ENCODE measurements at regions not wholly inside any gene's neighbourhood (a gene's known extent, or its start where the extent isn't known, plus 50 kb on each side); places are given as distances from the start of the nearest gene placed in this dataset.

GRCh38 chr5:20370061-20370460 is 382.1 kb upstream of the CDH18 start:
- Histone ChIP-seq H3K9me3 (replicated peaks; ENCODE audit: low read length) (no peaks in the 10 kb centered on the region), H3K27me3 (ENCODE audit: control insufficient read depth, insufficient read depth, low read length) (no peaks in the 10 kb centered on the region), H3K4me2 (ENCODE audit: low read length) (no peak overlapping the region), H3K4me3 (ENCODE audit: low read length) (no peak overlapping the region), H3K36me3 (ENCODE audit: insufficient read depth, low read length) (no peaks in the 10 kb centered on the region), H3K4me1 (ENCODE audit: control insufficient read depth, insufficient read depth, low read length) (no peaks in the 10 kb centered on the region), H3K9ac (ENCODE audit: low read depth, low read length) (no peak overlapping the region)

GRCh38 chr5:20369518-20369885 is 381.5 kb upstream of the CDH18 start:
- H3K4me1 ChIP-seq (ENCODE audit: control insufficient read depth, insufficient read depth, low read length), result no peaks in the 10 kb centered on the region
- H3K9me3 ChIP-seq (replicated peaks; ENCODE audit: low read length), result no peaks in the 10 kb centered on the region
- H3K4me3 ChIP-seq (ENCODE audit: low read length), result no peak overlapping the region
- no peaks in the 10 kb centered on the region for H3K36me3 ChIP-seq (ENCODE audit: insufficient read depth, low read length)
- H3K4me2 ChIP-seq (ENCODE audit: low read length), result no peak overlapping the region
- no peak overlapping the region for H3K9ac ChIP-seq (ENCODE audit: low read depth, low read length)
- H3K27me3 ChIP-seq (ENCODE audit: control insufficient read depth, insufficient read depth, low read length), result no peaks in the 10 kb centered on the region

- no peaks in the 10 kb centered on the region for H3K36me3 ChIP-seq (ENCODE audit: insufficient read depth, low read length)
- no peaks in the 10 kb centered on the region for H3K9me3 ChIP-seq (replicated peaks; ENCODE audit: low read length)
- H3K4me1 ChIP-seq (ENCODE audit: control insufficient read depth, insufficient read depth, low read length), result no peaks in the 10 kb centered on the region
- no peak overlapping the region for H3K9ac ChIP-seq (ENCODE audit: low read depth, low read length)
- H3K4me2 ChIP-seq (ENCODE audit: low read length), result no peak overlapping the region
- no peak overlapping the region for H3K4me3 ChIP-seq (ENCODE audit: low read length)
- H3K27me3 ChIP-seq (ENCODE audit: control insufficient read depth, insufficient read depth, low read length), result no peaks in the 10 kb centered on the region
These were observed 380.8 kb upstream of the CDH18 start for GRCh38 chr5:20368571-20369517.

GRCh38 chr5:20367178-20367577 is 379.2 kb upstream of the CDH18 start:
- Histone ChIP-seq H3K4me1 (ENCODE audit: control insufficient read depth, insufficient read depth, low read length) (no peaks in the 10 kb centered on the region), H3K36me3 (ENCODE audit: insufficient read depth, low read length) (no peaks in the 10 kb centered on the region), H3K4me3 (ENCODE audit: low read length) (no peak overlapping the region), H3K9ac (ENCODE audit: low read depth, low read length) (no peak overlapping the region), H3K27me3 (ENCODE audit: control insufficient read depth, insufficient read depth, low read length) (no peaks in the 10 kb centered on the region), H3K9me3 (replicated peaks; ENCODE audit: low read length) (no peaks in the 10 kb centered on the region), H3K4me2 (ENCODE audit: low read length) (no peak overlapping the region)

- H3K36me3 ChIP-seq (ENCODE audit: insufficient read depth, low read length), result no peaks in the 10 kb centered on the region
- no peak overlapping the region for H3K9ac ChIP-seq (ENCODE audit: low read depth, low read length)
- no peak overlapping the region for H3K4me3 ChIP-seq (ENCODE audit: low read length)
- H3K4me2 ChIP-seq (ENCODE audit: low read length), result no peak overlapping the region
- H3K9me3 ChIP-seq (replicated peaks; ENCODE audit: low read length), result no peaks in the 10 kb centered on the region
- no peaks in the 10 kb centered on the region for H3K4me1 ChIP-seq (ENCODE audit: control insufficient read depth, insufficient read depth, low read length)
- H3K27me3 ChIP-seq (ENCODE audit: control insufficient read depth, insufficient read depth, low read length), result no peaks in the 10 kb centered on the region
These were observed 372.3 kb upstream of the CDH18 start for GRCh38 chr5:20360263-20360662.

GRCh38 chr5:20359377-20359776 is 371.4 kb upstream of the CDH18 start:
- Histone ChIP-seq H3K9me3 (replicated peaks; ENCODE audit: low read length) (no peaks in the 10 kb centered on the region), H3K36me3 (ENCODE audit: insufficient read depth, low read length) (no peaks in the 10 kb centered on the region), H3K4me3 (ENCODE audit: low read length) (no peak overlapping the region), H3K4me1 (ENCODE audit: control insufficient read depth, insufficient read depth, low read length) (no peaks in the 10 kb centered on the region), H3K9ac (ENCODE audit: low read depth, low read length) (no peak overlapping the region), H3K27me3 (ENCODE audit: control insufficient read depth, insufficient read depth, low read length) (no peaks in the 10 kb centered on the region), H3K4me2 (ENCODE audit: low read length) (no peak overlapping the region)

GRCh38 chr5:20353499-20353898 is 365.5 kb upstream of the CDH18 start:
- H3K4me3 ChIP-seq (ENCODE audit: low read length), result no peak overlapping the region
- H3K27me3 ChIP-seq (ENCODE audit: control insufficient read depth, insufficient read depth, low read length), result no peaks in the 10 kb centered on the region
- H3K9ac ChIP-seq (ENCODE audit: low read depth, low read length), result no peak overlapping the region

GRCh38 chr5:20351849-20352248 is 363.8 kb upstream of the CDH18 start:
- Histone ChIP-seq H3K4me2 (ENCODE audit: low read length) (no peak overlapping the region), H3K27me3 (ENCODE audit: control insufficient read depth, insufficient read depth, low read length) (no peaks in the 10 kb centered on the region), H3K9ac (ENCODE audit: low read depth, low read length) (no peak overlapping the region), H3K4me3 (ENCODE audit: low read length) (no peak overlapping the region), H3K9me3 (replicated peaks; ENCODE audit: low read length) (no peaks in the 10 kb centered on the region), H3K4me1 (ENCODE audit: control insufficient read depth, insufficient read depth, low read length) (no peaks in the 10 kb centered on the region), H3K36me3 (ENCODE audit: insufficient read depth, low read length) (no peaks in the 10 kb centered on the region)

More at GRCh38 chr5:20353499-20353898, 365.5 kb upstream of the CDH18 start:
- H3K36me3 ChIP-seq (ENCODE audit: insufficient read depth, low read length), result no peaks in the 10 kb centered on the region
- H3K4me2 ChIP-seq (ENCODE audit: low read length), result no peak overlapping the region
- H3K9me3 ChIP-seq (replicated peaks; ENCODE audit: low read length), result no peaks in the 10 kb centered on the region
- H3K4me1 ChIP-seq (ENCODE audit: control insufficient read depth, insufficient read depth, low read length), result no peaks in the 10 kb centered on the region

- H3K9ac ChIP-seq (ENCODE audit: low read depth, low read length), result no peak overlapping the region
- H3K4me2 ChIP-seq (ENCODE audit: low read length), result no peak overlapping the region
- no peaks in the 10 kb centered on the region for H3K36me3 ChIP-seq (ENCODE audit: insufficient read depth, low read length)
- no peaks in the 10 kb centered on the region for H3K4me1 ChIP-seq (ENCODE audit: control insufficient read depth, insufficient read depth, low read length)
- H3K27me3 ChIP-seq (ENCODE audit: control insufficient read depth, insufficient read depth, low read length), result no peaks in the 10 kb centered on the region
- no peak overlapping the region for H3K4me3 ChIP-seq (ENCODE audit: low read length)
- no peaks in the 10 kb centered on the region for H3K9me3 ChIP-seq (replicated peaks; ENCODE audit: low read length)
These were observed 360.3 kb upstream of the CDH18 start for GRCh38 chr5:20348321-20348720.

- no peak overlapping the region for H3K4me3 ChIP-seq (ENCODE audit: low read length)
- no peak overlapping the region for H3K4me2 ChIP-seq (ENCODE audit: low read length)
- H3K36me3 ChIP-seq (ENCODE audit: insufficient read depth, low read length), result no peaks in the 10 kb centered on the region
- no peaks in the 10 kb centered on the region for H3K9me3 ChIP-seq (replicated peaks; ENCODE audit: low read length)
- no peaks in the 10 kb centered on the region for H3K27me3 ChIP-seq (ENCODE audit: control insufficient read depth, insufficient read depth, low read length)
- H3K4me1 ChIP-seq (ENCODE audit: control insufficient read depth, insufficient read depth, low read length), result no peaks in the 10 kb centered on the region
- no peak overlapping the region for H3K9ac ChIP-seq (ENCODE audit: low read depth, low read length)
These were observed 359.3 kb upstream of the CDH18 start for GRCh38 chr5:20347334-20347733.

GRCh38 chr5:20340126-20340525 is 352.1 kb upstream of the CDH18 start:
- H3K9ac ChIP-seq (ENCODE audit: low read depth, low read length), result no peak overlapping the region
- no peak overlapping the region for H3K4me2 ChIP-seq (ENCODE audit: low read length)
- no peaks in the 10 kb centered on the region for H3K4me1 ChIP-seq (ENCODE audit: control insufficient read depth, insufficient read depth, low read length)
- H3K4me3 ChIP-seq (ENCODE audit: low read length), result no peak overlapping the region
- H3K36me3 ChIP-seq (ENCODE audit: insufficient read depth, low read length), result no peaks in the 10 kb centered on the region
- H3K27me3 ChIP-seq (ENCODE audit: control insufficient read depth, insufficient read depth, low read length), result no peaks in the 10 kb centered on the region
- H3K9me3 ChIP-seq (replicated peaks; ENCODE audit: low read length), result no peaks in the 10 kb centered on the region

GRCh38 chr5:20335978-20336377 is 348.0 kb upstream of the CDH18 start:
- Histone ChIP-seq H3K4me3 (ENCODE audit: low read length) (no peak overlapping the region), H3K27me3 (ENCODE audit: control insufficient read depth, insufficient read depth, low read length) (no peaks in the 10 kb centered on the region), H3K4me1 (ENCODE audit: control insufficient read depth, insufficient read depth, low read length) (no peaks in the 10 kb centered on the region), H3K36me3 (ENCODE audit: insufficient read depth, low read length) (no peaks in the 10 kb centered on the region), H3K9me3 (replicated peaks; ENCODE audit: low read length) (no peaks in the 10 kb centered on the region), H3K4me2 (ENCODE audit: low read length) (no peak overlapping the region), H3K9ac (ENCODE audit: low read depth, low read length) (no peak overlapping the region)

All from skeletal muscle satellite cell (primary cell).